Endothelial cell of umbilical vein (primary cell): ENCODE measurements at regions not wholly inside any gene's neighbourhood (a gene's known extent, or its start where the extent isn't known, plus 50 kb on each side); places are given as distances from the start of the nearest gene placed in this dataset.

ENCODE experiments used
- BruUV-seq: library from RNA; stranded (reverse); fragments of 400-500 nt; replicated peaks from 2 replicates; lab custom pipeline; 2021; lab: Mats Ljungman, UMichigan
- CTCF ChIA-PET: fragments of 300-600, 350-600 bp; sonication (Branson Sonifier 250); formaldehyde crosslinking; loops from one replicate; lab custom pipeline; 2021; ENCODE audit warnings: antibody characterized with exemption, inconsistent platforms; lab: Charles Lee
- POLR2A ChIA-PET: fragments of 300-600, 350-600 bp; sonication (Branson Sonifier 250); formaldehyde crosslinking; loops from one replicate; lab custom pipeline; 2021; ENCODE audit warnings: antibody characterized with exemption, inconsistent platforms; lab: Charles Lee
- DNase-seq: peaks from one replicate; pipeline ENCODE4 v3.0.0-alpha.2; 2011; ENCODE audit warnings: low read depth, low spot score
- FAIRE-seq: peaks from 2 replicates; lab custom pipeline; 2011; peaks lifted over from hg19 to GRCh38; lab: Jason Lieb, UNC
- H2AFZ ChIP-seq: 2 replicates; pipeline ENCODE4 v1.6.0; 2012; ENCODE audit warnings: low read depth, low read length, control low read depth, inconsistent platforms
- H3K27ac ChIP-seq: 2 replicates; pipeline ENCODE4 v1.5.1; 2011; ENCODE audit warnings: low read depth, mild to moderate bottlenecking, control low read depth, low read length, moderate library complexity; ENCODE audit not compliant: insufficient read depth
- H3K27me3 ChIP-seq, 2 experiments: 2 replicates each; pipeline versions ENCODE4 v1.6.0 to v1.6.1; 2011; ENCODE audit warnings: low read length in 2 of 2, mixed read lengths in 1 of 2; ENCODE audit not compliant: control insufficient read depth in 2 of 2, insufficient read depth in 2 of 2
- H3K36me3 ChIP-seq, 2 experiments: 2 replicates in 1 of 2; 3 replicates in 1 of 2; pipeline ENCODE4 v1.5.1; 2011; ENCODE audit warnings: low read length in 2 of 2, mild to moderate bottlenecking in 1 of 2, moderate library complexity in 1 of 2; ENCODE audit not compliant: control insufficient read depth in 2 of 2, insufficient read depth in 2 of 2; ENCODE audit errors: extremely low read depth in 1 of 2
- H3K4me1 ChIP-seq: 3 replicates; pipeline ENCODE4 v1.5.1; 2011; ENCODE audit warnings: mild to moderate bottlenecking, low read length; ENCODE audit not compliant: control insufficient read depth, insufficient read depth; ENCODE audit errors: extremely low read depth
- H3K4me2 ChIP-seq: 2 replicates; pipeline ENCODE4 v1.6.1; 2011; ENCODE audit warnings: low read length, control low read depth, mixed read lengths; ENCODE audit not compliant: insufficient read depth
- H3K4me3 ChIP-seq, 3 experiments: fragments of 200-600 bp in 1 of 3; sonication (generic), shearing (Covaris generic) in 1 of 3; replicated peaks in 1 of 3; 2 replicates each; pipeline ENCODE4 v1.5.1; 2011 to 2016; ENCODE audit warnings: control low read depth in 3 of 3, low read length in 3 of 3, mild to moderate bottlenecking in 2 of 3, inconsistent platforms in 1 of 3, low read depth in 1 of 3, moderate library complexity in 1 of 3; ENCODE audit not compliant: insufficient read depth in 1 of 3
- H3K79me2 ChIP-seq: 2 replicates; pipeline ENCODE4 v1.6.0; 2012; ENCODE audit warnings: low read length, inconsistent platforms; ENCODE audit not compliant: control insufficient read depth, insufficient read depth
- H3K9ac ChIP-seq: replicated peaks from 2 replicates; pipeline ENCODE3; 2011; ENCODE audit warnings: low read length, control low read depth; ENCODE audit not compliant: insufficient read depth; ENCODE audit errors: extremely low read depth
- H3K9me1 ChIP-seq: replicated peaks from 3 replicates; pipeline ENCODE4 v1.6.0; 2011; ENCODE audit warnings: mild to moderate bottlenecking, low read length; ENCODE audit not compliant: control insufficient read depth, insufficient read depth; ENCODE audit errors: extremely low read depth
- H3K9me3 ChIP-seq: replicated peaks from 2 replicates; pipeline ENCODE4 v1.5.1; 2012; ENCODE audit warnings: low read length, inconsistent platforms; ENCODE audit not compliant: control insufficient read depth, insufficient read depth
- H4K20me1 ChIP-seq: replicated peaks from 2 replicates; pipeline ENCODE3; 2011; ENCODE audit warnings: mild to moderate bottlenecking, low read length; ENCODE audit not compliant: control insufficient read depth, insufficient read depth; ENCODE audit errors: extremely low read depth
- CTCF ChIP-seq, 2 donors: IDR thresholded peaks; 1 replicate in 1 of 2; 2 replicates in 1 of 2; pipeline ENCODE4 v1.5.1; 2011; ENCODE audit warnings: low read length in 2 of 2, mild to moderate bottlenecking in 2 of 2, moderate library complexity in 2 of 2, control low read depth in 1 of 2, inconsistent platforms in 1 of 2, low read depth in 1 of 2; ENCODE audit not compliant: insufficient read depth in 1 of 2; ENCODE audit errors: extremely low read depth in 1 of 2
- EZH2 ChIP-seq: IDR thresholded peaks from 2 replicates; pipeline ENCODE4 v1.6.1; 2012; ENCODE audit warnings: borderline replicate concordance, low read depth, mild to moderate bottlenecking, moderate library complexity, low read length, inconsistent platforms; ENCODE audit not compliant: severe bottlenecking
- FOS ChIP-seq: IDR thresholded peaks from 2 replicates; pipeline ENCODE4 v1.6.1; 2011; ENCODE audit warnings: mild to moderate bottlenecking, low read length, moderate library complexity, borderline replicate concordance; ENCODE audit not compliant: insufficient read depth
- GATA2 ChIP-seq: IDR thresholded peaks from 2 replicates; pipeline ENCODE4 v1.7.0; 2011; ENCODE audit warnings: low read depth, mild to moderate bottlenecking, moderate library complexity, mixed read lengths, low read length; ENCODE audit not compliant: insufficient read length, insufficient read depth
- JUN ChIP-seq: IDR thresholded peaks from 2 replicates; pipeline ENCODE4 v1.6.1; 2011; ENCODE audit warnings: borderline replicate concordance, low read depth; ENCODE audit not compliant: insufficient read length, insufficient read depth
- MAX ChIP-seq: IDR thresholded peaks from 2 replicates; pipeline ENCODE4 v1.6.1; 2011; ENCODE audit not compliant: insufficient read depth, insufficient read length
- MYC ChIP-seq: IDR thresholded peaks from one replicate; pipeline ENCODE4 v1.6.1; 2011; ENCODE audit warnings: mild to moderate bottlenecking, low read depth, low read length
- POLR2A ChIP-seq: IDR thresholded peaks from 2 replicates; pipeline ENCODE4 v1.6.1; 2012; ENCODE audit warnings: low read depth, mild to moderate bottlenecking, control low read depth, low read length
- POLR2AphosphoS5 ChIP-seq: IDR thresholded peaks from 2 replicates; pipeline ENCODE4 v1.6.1; 2012; ENCODE audit warnings: low read depth, mild to moderate bottlenecking, control low read depth, low read length, moderate library complexity; ENCODE audit not compliant: insufficient read depth
- dilution Hi-C: fragments of 300-500 bp; cut with MboI; formaldehyde crosslinking; loops from one replicate; pipeline ENCODE4 v1.15.0; 2019; ENCODE audit warnings: low sequenced_read_pairs; ENCODE audit not compliant: extremely low pct_ligation_motif_present
- intact Hi-C: fragments of 100-400 bp; cut with micrococcal nuclease; formaldehyde crosslinking; loops from one replicate; pipeline ENCODE4 v1.10.0; 2022

- Histone ChIP-seq H3K4me3 (no peak overlapping the region), H3K27me3 (peaks cover 8 to 22% of the 10 kb centered on the region in 2 experiments), H3K9me3 (no peaks in the 10 kb centered on the region), H3K27ac (no peak overlapping the region), H3K4me2 (no peak overlapping the region), H4K20me1 (no peaks in the 10 kb centered on the region), H3K4me1 (no peaks in the 10 kb centered on the region), H3K9ac (no peak overlapping the region), H3K36me3 (no peaks in the 10 kb centered on the region), H2AFZ (no peak overlapping the region), H3K79me2 (no peaks in the 10 kb centered on the region), H3K9me1 (no peaks in the 10 kb centered on the region)
- ChIA-PET POLR2A (no interaction called here), CTCF (no interaction called here)
- no peak for TF ChIP-seq CTCF (IDR thresholded peaks at IDR 0.05; ENCODE audit: extremely low read depth in 1 of 2, insufficient read depth in 1 of 2, low read depth in 1 of 2, low read length in 2 of 2)
- no peak for TF ChIP-seq POLR2A
- no peak for TF ChIP-seq MAX
- TF ChIP-seq EZH2, result no peak
- no peak for TF ChIP-seq FOS
- TF ChIP-seq GATA2, result no peak
- TF ChIP-seq MYC, result no peak
- TF ChIP-seq JUN, result no peak
- TF ChIP-seq POLR2AphosphoS5, result no peak
- intact Hi-C loops, result no loop called here
- dilution Hi-C loops, result no loop called here
- no TSS peak for BruUV-seq
- DNase-seq (no peak), FAIRE-seq (no peak)
Measured at GRCh38 chr5:71886406-71886805, 167.3 kb downstream of the CARTPT start.
